ENCODE measurements at regions not wholly inside any gene's neighbourhood (a gene's known extent, or its start where the extent isn't known, plus 50 kb on each side); places are given as distances from the start of the nearest gene placed in this dataset.

- in situ Hi-C loops (cut with MboI) (no loop called here), intact Hi-C loops (cut with micrococcal nuclease; ENCODE audit: unreplicated experiment) (loop anchor here (5.0 kb wide), 1 partner anchor 142 kb away; no protein-coding TSS in a partner anchor)
- WGBS (ENCODE audit: insufficient coverage, insufficient replicate concordance, low lambda C conversion rate, missing lambda C conversion rate) = 28% methylated on average over 3 of the region's 3 CpGs
- ChIA-PET RAD21 (ENCODE audit: unreplicated experiment) (interaction anchor here (0.9 kb wide), 1 partner anchor 14 kb away, joined by 3 read pairs; no protein-coding TSS in a partner anchor), SMC1A (ENCODE audit: uncharacterized antibody, unreplicated experiment) (no interaction called here), CTCF (no interaction called here), POLR2A (no interaction called here)
- H3K36me3 ChIP-seq (ENCODE audit: control insufficient read depth in 2 of 2, insufficient read depth in 2 of 2, low read length in 1 of 2) = no peaks in the 10 kb centered on the region
- H3K9me3 ChIP-seq (replicated peaks; ENCODE audit: control insufficient read depth, insufficient read depth, low read length) = no peaks in the 10 kb centered on the region
- ATAC-seq (no peak), DNase-seq (ENCODE audit: low read depth, low spot score) (no peak), FAIRE-seq (no peak)
- H3K79me2 ChIP-seq (ENCODE audit: control insufficient read depth, insufficient read depth, low read length) = no peaks in the 10 kb centered on the region
- no peak overlapping the region for H2AFZ ChIP-seq (ENCODE audit: control insufficient read depth, low read depth, low read length)
- no peaks in the 10 kb centered on the region for H3K4me1 ChIP-seq (ENCODE audit: control insufficient read depth, insufficient read depth, low read length)
- H3K27me3 ChIP-seq (replicated peaks in 1 of 2; ENCODE audit: control insufficient read depth in 2 of 2, insufficient read depth in 2 of 2, low read length in 1 of 2) = no peaks in the 10 kb centered on the region
- H4K20me1 ChIP-seq (ENCODE audit: control insufficient read depth, insufficient read depth) = no peaks in the 10 kb centered on the region
- no peak overlapping the region for H3K27ac ChIP-seq (ENCODE audit: control insufficient read depth, insufficient read depth)
- H3K4me3 ChIP-seq = no peak overlapping the region
- H3K4me2 ChIP-seq (ENCODE audit: control insufficient read depth, insufficient read depth) = no peak overlapping the region
- BruUV-seq (replicated peaks) = no TSS peak
- no peak overlapping the region for H3K9ac ChIP-seq (ENCODE audit: control insufficient read depth, insufficient read depth, low read length)
- no peak for TF ChIP-seq CHD1 (IDR thresholded peaks at IDR 0.05; ENCODE audit: low read depth, low read length)
- TF ChIP-seq HDAC2 (IDR thresholded peaks at IDR 0.05) = no peak
- no peak for TF ChIP-seq TARDBP (IDR thresholded peaks at IDR 0.05; ENCODE audit: borderline replicate concordance)
- TF ChIP-seq CREB1 (IDR thresholded peaks at IDR 0.05; ENCODE audit: low read depth) = no peak
- no peak for TF ChIP-seq ZNF622 (IDR thresholded peaks at IDR 0.05)
- TF ChIP-seq RFX5 (IDR thresholded peaks at IDR 0.05; ENCODE audit: low read depth, low read length) = no peak
- TF ChIP-seq LARP7 (IDR thresholded peaks at IDR 0.05) = no peak
- no peak for TF ChIP-seq ZBTB11 (CRISPR knock-in tag; IDR thresholded peaks at IDR 0.05)
- TF ChIP-seq CHD4 (IDR thresholded peaks at IDR 0.05) = no peak
- no peak for TF ChIP-seq NFIC (IDR thresholded peaks at IDR 0.05; ENCODE audit: low read depth, low read length)
- no peak for TF ChIP-seq ATF2 (IDR thresholded peaks at IDR 0.05; ENCODE audit: low read length)
- no peak for TF ChIP-seq BCLAF1 (IDR thresholded peaks at IDR 0.05)
- no peak for TF ChIP-seq SREBF1 (IDR thresholded peaks at IDR 0.05; ENCODE audit: low read length)
- TF ChIP-seq CUX1 (IDR thresholded peaks at IDR 0.05; ENCODE audit: insufficient replicate concordance, low read depth, low read length) = no peak
Observed at GRCh38 chr18:41765460-41765859, 189.6 kb upstream of the PIK3C3 start.

Measured in GM12878 (cell line).